ENCODE measurements at regions not wholly inside any gene's neighbourhood (a gene's known extent, or its start where the extent isn't known, plus 50 kb on each side); places are given as distances from the start of the nearest gene placed in this dataset.

- H3K27ac ChIP-seq: no peak overlapping the region
- TF ChIP-seq CTCF (conservative IDR thresholded peaks at IDR 0.05) (peak; percentile 51), ZFX (IDR thresholded peaks at IDR 0.05) (no peak)
Measured at GRCh38 chrX:102067966-102068723, 57.3 kb upstream of the TCEAL2 start.

GRCh38 chrX:102063445-102064074 is 61.9 kb upstream of the TCEAL2 start:
- H3K27ac ChIP-seq: no peak overlapping the region
- TF ChIP-seq ZFX (IDR thresholded peaks at IDR 0.05) (no peak), CTCF (conservative IDR thresholded peaks at IDR 0.05) (no peak)

GRCh38 chrX:102044496-102044895 is 81.0 kb upstream of the TCEAL2 start:
- no peak overlapping the region for H3K27ac ChIP-seq
- TF ChIP-seq ZFX (IDR thresholded peaks at IDR 0.05) (no peak), CTCF (conservative IDR thresholded peaks at IDR 0.05) (no peak)

GRCh38 chrX:102043380-102043779 is 82.1 kb upstream of the TCEAL2 start:
- TF ChIP-seq ZFX (IDR thresholded peaks at IDR 0.05): no peak
- TF ChIP-seq CTCF (conservative IDR thresholded peaks at IDR 0.05): no peak
- no peak overlapping the region for H3K27ac ChIP-seq

GRCh38 chrX:102042372-102043325 is 82.8 kb upstream of the TCEAL2 start:
- no peak for TF ChIP-seq CTCF (conservative IDR thresholded peaks at IDR 0.05)
- TF ChIP-seq ZFX (IDR thresholded peaks at IDR 0.05): no peak
- H3K27ac ChIP-seq: no peak overlapping the region

GRCh38 chrX:102029026-102029425 is 96.5 kb upstream of the TCEAL2 start:
- no peak for TF ChIP-seq CTCF (conservative IDR thresholded peaks at IDR 0.05)
- TF ChIP-seq ZFX (IDR thresholded peaks at IDR 0.05): no peak
- H3K27ac ChIP-seq: no peak overlapping the region
